Stimulated activated CD4-positive, alpha-beta T cell treated with anti-CD3 and anti-CD28 coated beads, Interleukin-1b, Interleukin-23, amount 100 ng/mL, for 24 hours (primary cell): ENCODE measurements at regions not wholly inside any gene's neighbourhood (a gene's known extent, or its start where the extent isn't known, plus 50 kb on each side); places are given as distances from the start of the nearest gene placed in this dataset.

Experiments
- DNase-seq, 4 experiments: peaks; one replicate each; pipeline ENCODE4 v3.0.0-alpha.2; 2020; ENCODE audit warnings: low read depth in 4 of 4, low spot score in 1 of 4

- DNase-seq = no peak
Observed at GRCh38 chr16:64826374-64826773, 295.5 kb downstream of the CDH11 start.

- DNase-seq = no peak
Observed at GRCh38 chr16:64823481-64824075, 298.3 kb downstream of the CDH11 start.

- DNase-seq = no peak
Observed at GRCh38 chr16:64809876-64810629, 311.8 kb downstream of the CDH11 start.

GRCh38 chr16:64808474-64808873 lies 313.4 kb downstream of the CDH11 start:
- no peak for DNase-seq

GRCh38 chr16:64791756-64792155 lies 330.1 kb downstream of the CDH11 start:
- DNase-seq = no peak

GRCh38 chr16:64784635-64785034 lies 337.2 kb downstream of the CDH11 start:
- no peak for DNase-seq

- DNase-seq = no peak
Observed at GRCh38 chr16:64782484-64782883, 339.4 kb downstream of the CDH11 start.

- DNase-seq = no peak
Observed at GRCh38 chr16:64780445-64780844, 341.4 kb downstream of the CDH11 start.

- no peak for DNase-seq
Observed at GRCh38 chr16:64778777-64779176, 343.1 kb downstream of the CDH11 start.

- no peak for DNase-seq
Observed at GRCh38 chr16:64773638-64774037, 348.2 kb downstream of the CDH11 start.

- no peak for DNase-seq
Observed at GRCh38 chr16:64773184-64773583, 348.7 kb downstream of the CDH11 start.

GRCh38 chr16:64771273-64771672 lies 350.6 kb downstream of the CDH11 start:
- no peak for DNase-seq

GRCh38 chr16:64762211-64762610 lies 359.7 kb downstream of the CDH11 start:
- no peak for DNase-seq

- no peak for DNase-seq
Observed at GRCh38 chr16:64754279-64754678, 367.6 kb downstream of the CDH11 start.

- DNase-seq = no peak
Observed at GRCh38 chr16:64751906-64752305, 370.0 kb downstream of the CDH11 start.

GRCh38 chr16:64749346-64749745 lies 372.5 kb downstream of the CDH11 start:
- DNase-seq = no peak

GRCh38 chr16:64745258-64745930 lies 376.5 kb downstream of the CDH11 start:
- no peak for DNase-seq

GRCh38 chr16:64742455-64743223 lies 379.2 kb downstream of the CDH11 start:
- DNase-seq = no peak

- DNase-seq = no peak
Observed at GRCh38 chr16:64740261-64740660, 381.6 kb downstream of the CDH11 start.

- no peak for DNase-seq
Observed at GRCh38 chr16:64738321-64738960, 383.4 kb downstream of the CDH11 start.

GRCh38 chr16:64736857-64737256 lies 385.0 kb downstream of the CDH11 start:
- DNase-seq = no peak
